H9 (cell line): ENCODE measurements at regions not wholly inside any gene's neighbourhood (a gene's known extent, or its start where the extent isn't known, plus 50 kb on each side); places are given as distances from the start of the nearest gene placed in this dataset.

ENCODE experiments used
- DNase-seq: peaks from one replicate; pipeline ENCODE4 v3.0.0-alpha.2; 2017
- H2AFZ ChIP-seq: one replicate; pipeline ENCODE4 v1.6.1; 2013; ENCODE audit warnings: mild to moderate bottlenecking, low read length, control low read depth, moderate library complexity
- H2AK5ac ChIP-seq: 2 replicates; pipeline ENCODE4 v1.6.1; 2013; ENCODE audit warnings: low read length, control low read depth, mixed read lengths; ENCODE audit not compliant: insufficient read length
- H2BK120ac ChIP-seq: one replicate; pipeline ENCODE4 v1.6.1; 2013; ENCODE audit warnings: low read depth, mild to moderate bottlenecking, low read length, control low read depth, inconsistent platforms; ENCODE audit not compliant: poor library complexity, severe bottlenecking
- H2BK12ac ChIP-seq: 2 replicates; pipeline ENCODE4 v1.6.1; 2013; ENCODE audit warnings: low read length, control low read depth, mixed read lengths, low read depth; ENCODE audit not compliant: insufficient read length
- H2BK15ac ChIP-seq: 2 replicates; pipeline ENCODE4 v1.6.1; 2013; ENCODE audit warnings: low read depth, low read length, control low read depth
- H2BK20ac ChIP-seq: one replicate; pipeline ENCODE4 v1.6.1; 2013; ENCODE audit warnings: low read depth, mild to moderate bottlenecking, low read length, control low read depth, inconsistent platforms; ENCODE audit not compliant: poor library complexity, severe bottlenecking
- H2BK5ac ChIP-seq: 2 replicates; pipeline ENCODE4 v1.6.1; 2013; ENCODE audit warnings: low read length, control low read depth, mixed read lengths; ENCODE audit not compliant: insufficient read length
- H3K14ac ChIP-seq: 2 replicates; pipeline ENCODE4 v1.6.1; 2013; ENCODE audit warnings: low read length, control low read depth; ENCODE audit not compliant: insufficient read depth
- H3K18ac ChIP-seq: 2 replicates; pipeline ENCODE4 v1.6.1; 2013; ENCODE audit warnings: low read depth, mild to moderate bottlenecking, mixed read lengths, low read length, control low read depth; ENCODE audit not compliant: insufficient read length
- H3K23ac ChIP-seq: 2 replicates; pipeline ENCODE4 v1.6.1; 2013; ENCODE audit warnings: low read length, control low read depth, mixed read lengths, low read depth; ENCODE audit not compliant: insufficient read length
- H3K23me2 ChIP-seq: 2 replicates; pipeline ENCODE4 v1.6.1; 2013; ENCODE audit warnings: low read depth, mild to moderate bottlenecking, mixed read lengths, low read length, control low read depth; ENCODE audit not compliant: insufficient read length, poor library complexity, severe bottlenecking
- H3K27ac ChIP-seq: 2 replicates; pipeline ENCODE4 v1.5.1; 2013; ENCODE audit warnings: low read length, control low read depth, mixed read lengths, low read depth; ENCODE audit not compliant: insufficient read length
- H3K27me3 ChIP-seq: 2 replicates; pipeline ENCODE4 v1.6.1; 2013; ENCODE audit warnings: low read length, control low read depth, inconsistent platforms; ENCODE audit not compliant: insufficient read depth
- H3K4ac ChIP-seq: 2 replicates; pipeline ENCODE4 v1.6.1; 2013; ENCODE audit warnings: low read depth, mild to moderate bottlenecking, control low read depth, inconsistent platforms, low read length, moderate library complexity
- H3K4me1 ChIP-seq: 2 replicates; pipeline ENCODE4 v1.6.1; 2013; ENCODE audit warnings: low read length, control low read depth, inconsistent platforms; ENCODE audit not compliant: insufficient read depth
- H3K4me2 ChIP-seq: 2 replicates; pipeline ENCODE4 v1.6.1; 2013; ENCODE audit warnings: low read length, control low read depth, mixed read lengths; ENCODE audit not compliant: insufficient read length, insufficient read depth
- H3K56ac ChIP-seq: 2 replicates; pipeline ENCODE4 v1.6.1; 2013; ENCODE audit warnings: low read depth, mild to moderate bottlenecking, mixed read lengths, low read length, control low read depth; ENCODE audit not compliant: insufficient read length
- H3K79me1 ChIP-seq: 2 replicates; pipeline ENCODE4 v1.6.1; 2013; ENCODE audit warnings: low read depth, mild to moderate bottlenecking, moderate library complexity, low read length, control low read depth, inconsistent platforms; ENCODE audit not compliant: insufficient read depth, poor library complexity, severe bottlenecking
- H3K79me2 ChIP-seq: 2 replicates; pipeline ENCODE4 v1.6.1; 2013; ENCODE audit warnings: low read length, control low read depth, inconsistent platforms; ENCODE audit not compliant: insufficient read depth
- H3K9ac ChIP-seq: 2 replicates; pipeline ENCODE4 v1.6.1; 2013; ENCODE audit warnings: low read length, control low read depth, mixed read lengths; ENCODE audit not compliant: insufficient read length; ENCODE audit errors: extremely low read depth
- H3K9me3 ChIP-seq: one replicate; pipeline ENCODE4 v1.6.1; 2013; ENCODE audit warnings: low read depth, low read length, inconsistent platforms; ENCODE audit not compliant: control insufficient read depth
- H3T11ph ChIP-seq: one replicate; pipeline ENCODE4 v1.6.1; 2013; ENCODE audit warnings: mild to moderate bottlenecking, low read length, control low read depth, inconsistent platforms
- H4K20me1 ChIP-seq: one replicate; pipeline ENCODE4 v1.6.1; 2013; ENCODE audit not compliant: control insufficient read depth, insufficient read length, insufficient read depth
- H4K5ac ChIP-seq: 2 replicates; pipeline ENCODE4 v1.6.1; 2013; ENCODE audit warnings: low read depth, mild to moderate bottlenecking, mixed read lengths, low read length, control low read depth; ENCODE audit not compliant: insufficient read length
- H4K8ac ChIP-seq: replicated peaks from 2 replicates; pipeline ENCODE4 v1.6.1; 2013; ENCODE audit warnings: low read length, control low read depth, mixed read lengths, low read depth; ENCODE audit not compliant: insufficient read length
- H4K91ac ChIP-seq: 2 replicates; pipeline ENCODE4 v1.6.1; 2013; ENCODE audit warnings: low read depth, mild to moderate bottlenecking, moderate library complexity, mixed read lengths, low read length, control low read depth; ENCODE audit not compliant: insufficient read length
- H3K27ac Mint-ChIP-seq, 3 experiments: 2 replicates in 2 of 3; 3 replicates in 1 of 3; pipeline ENCODE4 v1.8.0; 2020 to 2021; ENCODE audit warnings: mixed read lengths in 3 of 3, mild to moderate bottlenecking in 1 of 3, moderate library complexity in 1 of 3
- H3K27me3 Mint-ChIP-seq: 2 replicates; pipeline ENCODE4 v1.8.0; 2021; ENCODE audit warnings: low read depth, mild to moderate bottlenecking, moderate library complexity, mixed read lengths
- H3K36me3 Mint-ChIP-seq, 3 experiments: 2 replicates in 2 of 3; 3 replicates in 1 of 3; pipeline ENCODE4 v1.8.0; 2020 to 2021; ENCODE audit warnings: low read depth in 3 of 3, mixed read lengths in 3 of 3; ENCODE audit not compliant: insufficient read depth in 1 of 3
- H3K4me1 Mint-ChIP-seq, 2 experiments: 2 replicates each; pipeline ENCODE4 v1.8.0; 2020; ENCODE audit warnings: mixed read lengths in 2 of 2
- H3K4me3 Mint-ChIP-seq, 2 experiments: 2 replicates in 1 of 2; 3 replicates in 1 of 2; pipeline ENCODE4 v1.8.0; 2020 to 2021; ENCODE audit warnings: mild to moderate bottlenecking in 2 of 2, mixed read lengths in 2 of 2, moderate library complexity in 1 of 2
- H3K9me3 Mint-ChIP-seq, 2 experiments: 2 replicates in 1 of 2; 3 replicates in 1 of 2; pipeline ENCODE4 v1.8.0; 2020; ENCODE audit warnings: mild to moderate bottlenecking in 2 of 2, mixed read lengths in 2 of 2, moderate library complexity in 1 of 2
- CTCF ChIP-seq: fragments of 200-600 bp; sonication (generic); conservative IDR thresholded peaks from 3 replicates; pipeline ENCODE4 v1.8.0; 2021; ENCODE audit warnings: antibody characterized with exemption, mild to moderate bottlenecking
- WGBS: extraction: QIAGEN DNeasy Blood & Tissue Kit; methylation state at CpG from one replicate; pipeline ENCODE4 v1.1.7; 2013; ENCODE audit warnings: missing lambda C conversion rate, low lambda C conversion rate, mixed read lengths; ENCODE audit not compliant: insufficient read length; ENCODE audit errors: extremely low coverage; 5-methylcytosine and 5-hydroxymethylcytosine counted together

- Histone ChIP-seq H3K27ac (no peak overlapping the region), H3K56ac (no peak overlapping the region), H4K91ac (no peak overlapping the region), H3K23ac (no peak overlapping the region), H2BK5ac (no peak overlapping the region), H3K9me3 (no peaks in the 10 kb centered on the region), H3K18ac (no peak overlapping the region), H3T11ph (no peak overlapping the region), H3K14ac (no peak overlapping the region), H3K9ac (no peak overlapping the region), H3K79me1 (no peaks in the 10 kb centered on the region), H2BK20ac (no peak overlapping the region), H3K4me2 (no peak overlapping the region), H4K8ac (no peak overlapping the region), H4K5ac (no peak overlapping the region), H3K27me3 (no peaks in the 10 kb centered on the region), H3K4ac (no peak overlapping the region), H2BK120ac (no peak overlapping the region), H3K4me1 (no peaks in the 10 kb centered on the region), H3K79me2 (no peaks in the 10 kb centered on the region), H2BK15ac (no peak overlapping the region), H2AK5ac (no peak overlapping the region), H3K23me2 (no peaks in the 10 kb centered on the region), H4K20me1 (no peaks in the 10 kb centered on the region), H2BK12ac (no peak overlapping the region), H2AFZ (no peak overlapping the region)
- no peak overlapping the region for H3K27ac Mint-ChIP-seq
- H3K27me3 Mint-ChIP-seq = no peaks in the 10 kb centered on the region
- H3K4me1 Mint-ChIP-seq = peaks cover 4 to 5% of the 10 kb centered on the region in 2 experiments; a peak in 3 of 4 replicates
- H3K36me3 Mint-ChIP-seq = no peaks in the 10 kb centered on the region
- no peak for DNase-seq
- H3K9me3 Mint-ChIP-seq = peaks cover 0 to 4% of the 10 kb centered on the region in 2 experiments; a peak in 2 of 5 replicates
- H3K4me3 Mint-ChIP-seq = no peak overlapping the region
- no peak for TF ChIP-seq CTCF
- WGBS = no CpG with 5 or more reads among the region's 3 CpGs
These were observed 124.7 kb downstream of the WNT5A start for GRCh38 chr3:55362210-55362960.
